ENCODE measurements at regions not wholly inside any gene's neighbourhood (a gene's known extent, or its start where the extent isn't known, plus 50 kb on each side); places are given as distances from the start of the nearest gene placed in this dataset.

DNA sequence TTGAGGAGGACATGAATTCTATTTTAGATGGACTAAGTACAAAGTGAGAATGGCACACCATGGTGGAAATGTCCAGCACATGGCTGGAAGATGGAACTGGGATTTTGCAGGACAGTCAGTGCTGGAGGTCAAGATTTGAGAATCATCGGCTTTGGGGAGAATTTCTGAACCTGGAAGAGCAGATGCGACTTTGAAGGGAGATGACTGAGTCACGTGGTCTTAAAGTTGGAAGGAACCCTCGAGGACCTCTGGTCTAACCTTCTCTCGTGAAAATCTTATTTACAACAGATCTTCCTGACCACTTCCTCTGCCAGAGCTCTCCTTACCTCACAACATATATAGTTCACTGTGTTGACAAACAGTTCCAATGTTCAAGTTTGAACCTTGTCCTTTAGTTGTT lies 415.4 kb downstream of the ATP23 start:
- H3K9ac ChIP-seq (ENCODE audit: low read depth in 1 of 2, low read length in 2 of 2) = no peak overlapping the region
- no peak overlapping the region for H3K27ac ChIP-seq (ENCODE audit: low read depth in 1 of 2, low read length in 2 of 2)
- 82% methylated on average over 5 of the region's 5 CpGs for WGBS
- peaks cover 0 to 2% (median 0%) of the 10 kb centered on the region in 4 donors for H3K27me3 ChIP-seq (ENCODE audit: control insufficient read depth in 4 of 4, insufficient read depth in 4 of 4, low read length in 3 of 4)
- no peaks in the 10 kb centered on the region for H3K4me1 ChIP-seq (ENCODE audit: control insufficient read depth in 4 of 4, insufficient read depth in 4 of 4, low read length in 3 of 4)
- H3K9me3 ChIP-seq (ENCODE audit: control insufficient read depth in 4 of 4, low read length in 3 of 4) = no peaks in the 10 kb centered on the region
- no peak for DNase-seq (ENCODE audit: low spot score)
- TF ChIP-seq, protein P1, sequence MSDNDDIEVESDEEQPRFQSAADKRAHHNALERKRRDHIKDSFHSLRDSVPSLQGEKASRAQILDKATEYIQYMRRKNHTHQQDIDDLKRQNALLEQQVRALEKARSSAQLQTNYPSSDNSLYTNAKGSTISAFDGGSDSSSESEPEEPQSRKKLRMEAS (IDR thresholded peaks at IDR 0.05) = no peak
- TF ChIP-seq, protein P2, sequence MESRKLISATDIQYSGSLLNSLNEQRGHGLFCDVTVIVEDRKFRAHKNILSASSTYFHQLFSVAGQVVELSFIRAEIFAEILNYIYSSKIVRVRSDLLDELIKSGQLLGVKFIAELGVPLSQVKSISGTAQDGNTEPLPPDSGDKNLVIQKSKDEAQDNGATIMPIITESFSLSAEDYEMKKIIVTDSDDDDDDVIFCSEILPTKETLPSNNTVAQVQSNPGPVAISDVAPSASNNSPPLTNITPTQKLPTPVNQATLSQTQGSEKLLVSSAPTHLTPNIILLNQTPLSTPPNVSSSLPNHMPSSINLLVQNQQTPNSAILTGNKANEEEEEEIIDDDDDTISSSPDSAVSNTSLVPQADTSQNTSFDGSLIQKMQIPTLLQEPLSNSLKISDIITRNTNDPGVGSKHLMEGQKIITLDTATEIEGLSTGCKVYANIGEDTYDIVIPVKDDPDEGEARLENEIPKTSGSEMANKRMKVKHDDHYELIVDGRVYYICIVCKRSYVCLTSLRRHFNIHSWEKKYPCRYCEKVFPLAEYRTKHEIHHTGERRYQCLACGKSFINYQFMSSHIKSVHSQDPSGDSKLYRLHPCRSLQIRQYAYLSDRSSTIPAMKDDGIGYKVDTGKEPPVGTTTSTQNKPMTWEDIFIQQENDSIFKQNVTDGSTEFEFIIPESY (IDR thresholded peaks at IDR 0.05) = no peak
- TF ChIP-seq FOXA2 (IDR thresholded peaks at IDR 0.05) = no peak
- TF ChIP-seq, protein P3, sequence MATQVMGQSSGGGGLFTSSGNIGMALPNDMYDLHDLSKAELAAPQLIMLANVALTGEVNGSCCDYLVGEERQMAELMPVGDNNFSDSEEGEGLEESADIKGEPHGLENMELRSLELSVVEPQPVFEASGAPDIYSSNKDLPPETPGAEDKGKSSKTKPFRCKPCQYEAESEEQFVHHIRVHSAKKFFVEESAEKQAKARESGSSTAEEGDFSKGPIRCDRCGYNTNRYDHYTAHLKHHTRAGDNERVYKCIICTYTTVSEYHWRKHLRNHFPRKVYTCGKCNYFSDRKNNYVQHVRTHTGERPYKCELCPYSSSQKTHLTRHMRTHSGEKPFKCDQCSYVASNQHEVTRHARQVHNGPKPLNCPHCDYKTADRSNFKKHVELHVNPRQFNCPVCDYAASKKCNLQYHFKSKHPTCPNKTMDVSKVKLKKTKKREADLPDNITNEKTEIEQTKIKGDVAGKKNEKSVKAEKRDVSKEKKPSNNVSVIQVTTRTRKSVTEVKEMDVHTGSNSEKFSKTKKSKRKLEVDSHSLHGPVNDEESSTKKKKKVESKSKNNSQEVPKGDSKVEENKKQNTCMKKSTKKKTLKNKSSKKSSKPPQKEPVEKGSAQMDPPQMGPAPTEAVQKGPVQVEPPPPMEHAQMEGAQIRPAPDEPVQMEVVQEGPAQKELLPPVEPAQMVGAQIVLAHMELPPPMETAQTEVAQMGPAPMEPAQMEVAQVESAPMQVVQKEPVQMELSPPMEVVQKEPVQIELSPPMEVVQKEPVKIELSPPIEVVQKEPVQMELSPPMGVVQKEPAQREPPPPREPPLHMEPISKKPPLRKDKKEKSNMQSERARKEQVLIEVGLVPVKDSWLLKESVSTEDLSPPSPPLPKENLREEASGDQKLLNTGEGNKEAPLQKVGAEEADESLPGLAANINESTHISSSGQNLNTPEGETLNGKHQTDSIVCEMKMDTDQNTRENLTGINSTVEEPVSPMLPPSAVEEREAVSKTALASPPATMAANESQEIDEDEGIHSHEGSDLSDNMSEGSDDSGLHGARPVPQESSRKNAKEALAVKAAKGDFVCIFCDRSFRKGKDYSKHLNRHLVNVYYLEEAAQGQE (IDR thresholded peaks at IDR 0.05) = no peak
- H3K4me3 ChIP-seq (ENCODE audit: low read depth in 1 of 3, low read length in 3 of 3) = no peak overlapping the region
- H3K36me3 ChIP-seq (ENCODE audit: control insufficient read depth in 4 of 4, insufficient read depth in 3 of 4, low read depth in 1 of 4, low read length in 3 of 4) = no peaks in the 10 kb centered on the region

DNA sequence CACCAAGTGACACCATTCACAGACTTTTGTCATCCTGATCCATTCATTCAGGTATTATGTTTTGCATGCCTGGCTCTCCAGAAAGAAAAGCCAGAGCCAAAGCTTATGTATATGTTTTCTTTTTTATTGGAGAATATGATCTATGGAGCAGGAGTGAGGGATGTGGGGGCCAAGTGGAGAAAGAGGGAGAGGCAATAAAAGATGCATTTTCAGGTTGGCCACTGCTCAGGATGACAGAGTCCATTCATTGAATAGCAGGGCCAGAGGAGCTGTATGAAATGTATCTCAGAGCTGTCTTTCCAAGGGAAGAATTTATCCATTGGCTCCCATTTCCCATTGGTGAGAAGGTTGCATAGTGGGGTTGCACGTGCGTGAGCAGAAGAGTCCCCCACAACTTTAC lies 416.1 kb downstream of the ATP23 start:
- Histone ChIP-seq H3K9ac (ENCODE audit: low read depth in 1 of 2, low read length in 2 of 2) (no peak overlapping the region), H3K27ac (ENCODE audit: low read depth in 1 of 2, low read length in 2 of 2) (no peak overlapping the region), H3K27me3 (ENCODE audit: control insufficient read depth in 4 of 4, insufficient read depth in 4 of 4, low read length in 3 of 4) (peaks cover 0 to 2% (median 0%) of the 10 kb centered on the region in 4 donors), H3K4me3 (ENCODE audit: low read depth in 1 of 3, low read length in 3 of 3) (no peak overlapping the region), H3K9me3 (ENCODE audit: control insufficient read depth in 4 of 4, low read length in 3 of 4) (no peaks in the 10 kb centered on the region), H3K4me1 (ENCODE audit: control insufficient read depth in 4 of 4, insufficient read depth in 4 of 4, low read length in 3 of 4) (no peaks in the 10 kb centered on the region), H3K36me3 (ENCODE audit: control insufficient read depth in 4 of 4, insufficient read depth in 3 of 4, low read depth in 1 of 4, low read length in 3 of 4) (no peaks in the 10 kb centered on the region)
- DNase-seq (ENCODE audit: low spot score) = no peak
- 89% methylated on average over 2 of the region's 2 CpGs for WGBS
- TF ChIP-seq FOXA1 (IDR thresholded peaks at IDR 0.05) = no peak
- TF ChIP-seq, protein P1 (IDR thresholded peaks at IDR 0.05) = no peak
- TF ChIP-seq, protein P4, sequence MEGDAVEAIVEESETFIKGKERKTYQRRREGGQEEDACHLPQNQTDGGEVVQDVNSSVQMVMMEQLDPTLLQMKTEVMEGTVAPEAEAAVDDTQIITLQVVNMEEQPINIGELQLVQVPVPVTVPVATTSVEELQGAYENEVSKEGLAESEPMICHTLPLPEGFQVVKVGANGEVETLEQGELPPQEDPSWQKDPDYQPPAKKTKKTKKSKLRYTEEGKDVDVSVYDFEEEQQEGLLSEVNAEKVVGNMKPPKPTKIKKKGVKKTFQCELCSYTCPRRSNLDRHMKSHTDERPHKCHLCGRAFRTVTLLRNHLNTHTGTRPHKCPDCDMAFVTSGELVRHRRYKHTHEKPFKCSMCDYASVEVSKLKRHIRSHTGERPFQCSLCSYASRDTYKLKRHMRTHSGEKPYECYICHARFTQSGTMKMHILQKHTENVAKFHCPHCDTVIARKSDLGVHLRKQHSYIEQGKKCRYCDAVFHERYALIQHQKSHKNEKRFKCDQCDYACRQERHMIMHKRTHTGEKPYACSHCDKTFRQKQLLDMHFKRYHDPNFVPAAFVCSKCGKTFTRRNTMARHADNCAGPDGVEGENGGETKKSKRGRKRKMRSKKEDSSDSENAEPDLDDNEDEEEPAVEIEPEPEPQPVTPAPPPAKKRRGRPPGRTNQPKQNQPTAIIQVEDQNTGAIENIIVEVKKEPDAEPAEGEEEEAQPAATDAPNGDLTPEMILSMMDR (IDR thresholded peaks at IDR 0.05; ENCODE audit: low read depth, low read length, missing input control) = no peak
- TF ChIP-seq RAD21 (IDR thresholded peaks at IDR 0.05) = no peak
- TF ChIP-seq NR2F2 (IDR thresholded peaks at IDR 0.05) = no peak
- no peak for TF ChIP-seq HNF4G (IDR thresholded peaks at IDR 0.05)
- TF ChIP-seq, protein P2 (IDR thresholded peaks at IDR 0.05) = no peak
- TF ChIP-seq FOXA2 (IDR thresholded peaks at IDR 0.05) = no peak
- TF ChIP-seq HNF4A (conservative IDR thresholded peaks at IDR 0.05) = no peak

All from liver (tissue), 8 donors.